ENCODE measurements at regions not wholly inside any gene's neighbourhood (a gene's known extent, or its start where the extent isn't known, plus 50 kb on each side); places are given as distances from the start of the nearest gene placed in this dataset.

DNA sequence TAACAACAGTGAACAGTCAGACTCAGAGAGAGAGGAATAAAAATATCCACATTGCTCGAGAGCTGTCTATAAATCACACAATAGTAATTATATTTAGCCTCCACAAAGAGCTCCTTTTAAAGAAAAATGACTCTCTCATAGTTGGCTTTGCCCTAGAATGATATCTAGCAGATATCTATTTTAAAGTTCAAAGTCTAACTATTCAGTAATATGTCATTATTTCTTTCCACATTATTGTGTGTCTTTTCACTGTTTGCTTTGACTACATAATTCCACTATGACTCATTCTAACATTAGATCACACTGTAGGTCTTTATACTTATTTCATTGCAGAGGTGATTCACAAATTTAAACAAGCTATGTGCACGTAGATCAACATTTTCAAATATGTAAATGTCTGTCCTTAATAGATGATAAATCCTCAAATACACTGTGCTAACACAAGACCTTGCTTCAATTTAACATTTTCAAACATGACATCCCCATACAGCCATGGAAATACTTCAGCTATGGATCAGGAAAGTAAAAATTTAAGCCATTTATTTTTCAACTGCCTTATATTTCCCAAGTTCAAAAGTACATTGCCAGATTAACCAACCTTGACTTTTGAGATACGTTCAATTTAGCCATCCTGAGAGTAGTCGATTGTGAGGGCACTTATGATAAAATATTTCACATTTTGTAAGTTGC is 99.9 kb upstream of the AKR1E2 start (continued):
- TF ChIP-seq, protein P1, sequence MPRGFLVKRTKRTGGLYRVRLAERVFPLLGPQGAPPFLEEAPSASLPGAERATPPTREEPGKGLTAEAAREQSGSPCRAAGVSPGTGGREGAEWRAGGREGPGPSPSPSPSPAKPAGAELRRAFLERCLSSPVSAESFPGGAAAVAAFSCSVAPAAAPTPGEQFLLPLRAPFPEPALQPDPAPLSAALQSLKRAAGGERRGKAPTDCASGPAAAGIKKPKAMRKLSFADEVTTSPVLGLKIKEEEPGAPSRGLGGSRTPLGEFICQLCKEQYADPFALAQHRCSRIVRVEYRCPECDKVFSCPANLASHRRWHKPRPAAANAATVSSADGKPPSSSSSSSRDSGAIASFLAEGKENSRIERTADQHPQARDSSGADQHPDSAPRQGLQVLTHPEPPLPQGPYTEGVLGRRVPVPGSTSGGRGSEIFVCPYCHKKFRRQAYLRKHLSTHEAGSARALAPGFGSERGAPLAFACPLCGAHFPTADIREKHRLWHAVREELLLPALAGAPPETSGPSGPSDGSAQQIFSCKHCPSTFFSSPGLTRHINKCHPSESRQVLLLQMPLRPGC (tag by site-specific recombination; IDR thresholded peaks at IDR 0.05): peak; percentile 75; the same call in 1 of the 2 replicates
- TF ChIP-seq ZNF24 (tag by site-specific recombination; IDR thresholded peaks at IDR 0.05) (peak; percentile 44; the same call in 1 of the 2 replicates), HIC1 (tag by site-specific recombination; IDR thresholded peaks at IDR 0.05) (peak; percentile 64; the same call in 1 of the 2 replicates), ZNF629 (tag by site-specific recombination; IDR thresholded peaks at IDR 0.05) (peak; percentile 87), ZNF558 (tag by site-specific recombination; IDR thresholded peaks at IDR 0.05) (0 out of 2 replicates have a peak, but pooled peaks have one; percentile 60), SP7 (tag by site-specific recombination; IDR thresholded peaks at IDR 0.05) (peak; percentile 96), ZBTB1 (tag by site-specific recombination; IDR thresholded peaks at IDR 0.05) (no peak), ZNF148 (tag by site-specific recombination; IDR thresholded peaks at IDR 0.05; ENCODE audit: borderline replicate concordance) (no peak), ZNF366 (tag by site-specific recombination; conservative IDR thresholded peaks at IDR 0.05) (peak; percentile 92), ZNF639 (tag by site-specific recombination; IDR thresholded peaks at IDR 0.05) (peak; percentile 57; the same call in 1 of the 2 replicates), OSR2 (tag by site-specific recombination; IDR thresholded peaks at IDR 0.05) (no peak), ATF2 (tag by site-specific recombination; IDR thresholded peaks at IDR 0.05; ENCODE audit: low read depth) (peak; percentile 61), TRIM28 (IDR thresholded peaks at IDR 0.05; ENCODE audit: borderline replicate concordance, low read length) (no peak), ZSCAN23 (tag by site-specific recombination; IDR thresholded peaks at IDR 0.05) (no peak), ZXDB (tag by site-specific recombination; IDR thresholded peaks at IDR 0.05) (no peak), ZNF169 (tag by site-specific recombination; IDR thresholded peaks at IDR 0.05) (no peak), SCRT2 (tag by site-specific recombination; IDR thresholded peaks at IDR 0.05) (0 out of 2 replicates have a peak, but pooled peaks have one; percentile 12), ZNF362 (tag by site-specific recombination; IDR thresholded peaks at IDR 0.05) (peak; percentile 57; the same call in 1 of the 2 replicates), ZNF140 (tag by site-specific recombination; IDR thresholded peaks at IDR 0.05) (no peak), RBAK (tag by site-specific recombination; IDR thresholded peaks at IDR 0.05) (no peak)
- TF ChIP-seq, protein P2, sequence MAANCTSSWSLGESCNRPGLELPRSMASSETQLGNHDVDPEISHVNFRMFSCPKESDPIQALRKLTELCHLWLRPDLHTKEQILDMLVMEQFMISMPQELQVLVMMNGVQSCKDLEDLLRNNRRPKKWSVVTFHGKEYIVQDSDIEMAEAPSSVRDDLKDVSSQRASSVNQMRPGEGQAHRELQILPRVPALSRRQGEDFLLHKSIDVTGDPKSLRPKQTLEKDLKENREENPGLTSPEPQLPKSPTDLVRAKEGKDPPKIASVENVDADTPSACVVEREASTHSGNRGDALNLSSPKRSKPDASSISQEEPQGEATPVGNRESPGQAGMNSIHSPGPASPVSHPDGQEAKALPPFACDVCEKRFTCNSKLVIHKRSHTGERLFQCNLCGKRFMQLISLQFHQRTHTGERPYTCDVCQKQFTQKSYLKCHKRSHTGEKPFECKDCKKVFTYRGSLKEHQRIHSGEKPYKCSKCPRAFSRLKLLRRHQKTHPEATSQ (tag by site-specific recombination; IDR thresholded peaks at IDR 0.05): no peak
- TF ChIP-seq, protein P3, sequence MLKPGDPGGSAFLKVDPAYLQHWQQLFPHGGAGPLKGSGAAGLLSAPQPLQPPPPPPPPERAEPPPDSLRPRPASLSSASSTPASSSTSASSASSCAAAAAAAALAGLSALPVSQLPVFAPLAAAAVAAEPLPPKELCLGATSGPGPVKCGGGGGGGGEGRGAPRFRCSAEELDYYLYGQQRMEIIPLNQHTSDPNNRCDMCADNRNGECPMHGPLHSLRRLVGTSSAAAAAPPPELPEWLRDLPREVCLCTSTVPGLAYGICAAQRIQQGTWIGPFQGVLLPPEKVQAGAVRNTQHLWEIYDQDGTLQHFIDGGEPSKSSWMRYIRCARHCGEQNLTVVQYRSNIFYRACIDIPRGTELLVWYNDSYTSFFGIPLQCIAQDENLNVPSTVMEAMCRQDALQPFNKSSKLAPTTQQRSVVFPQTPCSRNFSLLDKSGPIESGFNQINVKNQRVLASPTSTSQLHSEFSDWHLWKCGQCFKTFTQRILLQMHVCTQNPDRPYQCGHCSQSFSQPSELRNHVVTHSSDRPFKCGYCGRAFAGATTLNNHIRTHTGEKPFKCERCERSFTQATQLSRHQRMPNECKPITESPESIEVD (tag by site-specific recombination; IDR thresholded peaks at IDR 0.05): peak; percentile 76
